Stimulated activated naive CD8-positive, alpha-beta T cell treated with anti-CD3 and anti-CD28 coated beads, Interleukin-15, amount 100 ng/mL, for 72 hours (primary cell): ENCODE measurements at regions not wholly inside any gene's neighbourhood (a gene's known extent, or its start where the extent isn't known, plus 50 kb on each side); places are given as distances from the start of the nearest gene placed in this dataset.
"Not testable (repeated sequence)": the region's sequence is repeated elsewhere in the genome, so short reads cannot be mapped to it uniquely, and the experiment has no call there.

Source experiments
- ATAC-seq: fragments of 150-1000 bp; cut with Tn5 transposase; 2 replicates; pipeline ENCODE4 v1.10.0; 2021; ENCODE audit warnings: mild to moderate bottlenecking, moderate library complexity
- DNase-seq, 2 donors: peaks; one replicate each; pipeline ENCODE4 v3.0.0; 2021 to 2022
- H3K27ac Mint-ChIP-seq, 2 donors: one replicate each; pipeline ENCODE4 v1.8.0; 2022; ENCODE audit warnings: mild to moderate bottlenecking in 2 of 2, mixed read lengths in 2 of 2, moderate library complexity in 2 of 2
- H3K27me3 Mint-ChIP-seq: one replicate; pipeline ENCODE4 v1.8.0; 2022; ENCODE audit warnings: mixed read lengths
- H3K4me1 Mint-ChIP-seq: one replicate; pipeline ENCODE4 v1.8.0; 2022; ENCODE audit warnings: mild to moderate bottlenecking, mixed read lengths
- H3K4me3 Mint-ChIP-seq, 2 donors: one replicate each; pipeline ENCODE4 v1.8.0; 2022; ENCODE audit warnings: mild to moderate bottlenecking in 2 of 2, mixed read lengths in 2 of 2, moderate library complexity in 1 of 2
- H3K9me3 Mint-ChIP-seq, 2 donors: one replicate each; pipeline ENCODE4 v1.8.0; 2022; ENCODE audit warnings: mixed read lengths in 2 of 2

GRCh38 chr2:175840765-175841164 is 161.3 kb downstream of the LNPK start:
- not testable (repeated sequence) for DNase-seq, ATAC-seq, H3K9me3 Mint-ChIP-seq, H3K27ac Mint-ChIP-seq, H3K4me3 Mint-ChIP-seq, H3K4me1 Mint-ChIP-seq
- peaks cover 13% of the 10 kb centered on the region for H3K27me3 Mint-ChIP-seq

- Mint-ChIP-seq H3K9me3 (no peaks in the 10 kb centered on the region), H3K27ac (no peak overlapping the region), H3K4me3 (no peak overlapping the region), H3K27me3 (peaks cover 17% of the 10 kb centered on the region), H3K4me1 (no peaks in the 10 kb centered on the region)
- ATAC-seq: no peak
- no peak for DNase-seq
Measured at GRCh38 chr2:175840256-175840655, 161.8 kb downstream of the LNPK start.

- no peak overlapping the region for H3K4me3 Mint-ChIP-seq
- H3K27ac Mint-ChIP-seq: no peak overlapping the region
- H3K27me3 Mint-ChIP-seq: peaks cover 24% of the 10 kb centered on the region
- no peaks in the 10 kb centered on the region for H3K4me1 Mint-ChIP-seq
- no peak for ATAC-seq
- no peak for DNase-seq
- no peaks in the 10 kb centered on the region for H3K9me3 Mint-ChIP-seq
Measured at GRCh38 chr2:175838979-175839378, 163.1 kb downstream of the LNPK start.

GRCh38 chr2:175837046-175837445 is 165.0 kb downstream of the LNPK start:
- Mint-ChIP-seq H3K27me3 (peaks cover 35% of the 10 kb centered on the region), H3K4me3 (no peak overlapping the region), H3K27ac (no peak overlapping the region), H3K4me1 (no peaks in the 10 kb centered on the region), H3K9me3 (no peaks in the 10 kb centered on the region)
- DNase-seq: no peak
- no peak for ATAC-seq

- Mint-ChIP-seq H3K4me3 (no peak overlapping the region), H3K9me3 (no peaks in the 10 kb centered on the region), H3K27me3 (peaks cover 35% of the 10 kb centered on the region), H3K4me1 (no peaks in the 10 kb centered on the region), H3K27ac (no peak overlapping the region)
- no peak for ATAC-seq
- no peak for DNase-seq
Measured at GRCh38 chr2:175836361-175836760, 165.7 kb downstream of the LNPK start.

GRCh38 chr2:175834477-175834876 is 167.6 kb downstream of the LNPK start:
- Mint-ChIP-seq H3K27me3 (peaks cover 28% of the 10 kb centered on the region), H3K4me3 (no peak overlapping the region), H3K27ac (no peak overlapping the region), H3K9me3 (no peaks in the 10 kb centered on the region), H3K4me1 (no peaks in the 10 kb centered on the region)
- DNase-seq: no peak
- ATAC-seq: no peak

GRCh38 chr2:175832866-175833265 is 169.2 kb downstream of the LNPK start:
- Mint-ChIP-seq H3K27ac (no peak overlapping the region), H3K4me1 (no peaks in the 10 kb centered on the region), H3K9me3 (no peaks in the 10 kb centered on the region), H3K4me3 (no peak overlapping the region), H3K27me3 (peaks cover 28% of the 10 kb centered on the region)
- ATAC-seq (no peak), DNase-seq (no peak)

- ATAC-seq (no peak), DNase-seq (no peak)
- H3K4me1 Mint-ChIP-seq: no peaks in the 10 kb centered on the region
- H3K27me3 Mint-ChIP-seq: peaks cover 25% of the 10 kb centered on the region
- H3K4me3 Mint-ChIP-seq: no peak overlapping the region
- no peaks in the 10 kb centered on the region for H3K9me3 Mint-ChIP-seq
- no peak overlapping the region for H3K27ac Mint-ChIP-seq
Measured at GRCh38 chr2:175829741-175830140, 172.3 kb downstream of the LNPK start.

- peaks cover 8% of the 10 kb centered on the region for H3K27me3 Mint-ChIP-seq
- no peak overlapping the region for H3K4me3 Mint-ChIP-seq
- H3K27ac Mint-ChIP-seq: no peak overlapping the region
- no peak for DNase-seq
- no peak for ATAC-seq
- H3K4me1 Mint-ChIP-seq: no peaks in the 10 kb centered on the region
- no peaks in the 10 kb centered on the region for H3K9me3 Mint-ChIP-seq
Measured at GRCh38 chr2:175827856-175828255, 174.2 kb downstream of the LNPK start.

GRCh38 chr2:175824243-175824642 is 177.8 kb downstream of the LNPK start:
- no peaks in the 10 kb centered on the region for H3K9me3 Mint-ChIP-seq
- DNase-seq (no peak), ATAC-seq (no peak)
- no peak overlapping the region for H3K27ac Mint-ChIP-seq
- H3K4me1 Mint-ChIP-seq: no peaks in the 10 kb centered on the region
- H3K27me3 Mint-ChIP-seq: peaks cover 26% of the 10 kb centered on the region
- no peak overlapping the region for H3K4me3 Mint-ChIP-seq

- no peak overlapping the region for H3K4me3 Mint-ChIP-seq
- no peaks in the 10 kb centered on the region for H3K4me1 Mint-ChIP-seq
Measured at GRCh38 chr2:175823707-175824073, 178.4 kb downstream of the LNPK start.

GRCh38 chr2:175823002-175823706 is 178.9 kb downstream of the LNPK start:
- Mint-ChIP-seq H3K27me3 (peaks cover 26% of the 10 kb centered on the region), H3K4me3 (no peak overlapping the region), H3K4me1 (no peaks in the 10 kb centered on the region), H3K27ac (no peak overlapping the region), H3K9me3 (no peaks in the 10 kb centered on the region)
- ATAC-seq: no peak
- DNase-seq: no peak

More at GRCh38 chr2:175823707-175824073, 178.4 kb downstream of the LNPK start:
- H3K9me3 Mint-ChIP-seq: no peaks in the 10 kb centered on the region
- ATAC-seq (no peak), DNase-seq (no peak)
- no peak overlapping the region for H3K27ac Mint-ChIP-seq
- H3K27me3 Mint-ChIP-seq: peaks cover 26% of the 10 kb centered on the region

GRCh38 chr2:175817221-175817620 is 184.8 kb downstream of the LNPK start:
- DNase-seq (no peak), ATAC-seq (no peak)
- Mint-ChIP-seq H3K9me3 (no peaks in the 10 kb centered on the region), H3K4me3 (no peak overlapping the region), H3K4me1 (no peaks in the 10 kb centered on the region), H3K27me3 (peaks cover 19% of the 10 kb centered on the region), H3K27ac (no peak overlapping the region)

- ATAC-seq (no peak), DNase-seq (no peak)
- H3K27ac Mint-ChIP-seq: no peak overlapping the region
- no peaks in the 10 kb centered on the region for H3K9me3 Mint-ChIP-seq
- no peak overlapping the region for H3K4me3 Mint-ChIP-seq
- no peaks in the 10 kb centered on the region for H3K4me1 Mint-ChIP-seq
- H3K27me3 Mint-ChIP-seq: peaks cover 16% of the 10 kb centered on the region
Measured at GRCh38 chr2:175815537-175815936, 186.5 kb downstream of the LNPK start.

- DNase-seq (no peak), ATAC-seq (no peak)
- Mint-ChIP-seq H3K9me3 (no peaks in the 10 kb centered on the region), H3K4me3 (no peak overlapping the region), H3K4me1 (no peaks in the 10 kb centered on the region), H3K27me3 (peaks cover 24% of the 10 kb centered on the region), H3K27ac (no peak overlapping the region)
Measured at GRCh38 chr2:175811971-175812370, 190.1 kb downstream of the LNPK start.

GRCh38 chr2:175808858-175809257 is 193.2 kb downstream of the LNPK start:
- DNase-seq (no peak), ATAC-seq (no peak)
- no peak overlapping the region for H3K4me3 Mint-ChIP-seq
- no peak overlapping the region for H3K27ac Mint-ChIP-seq
- no peaks in the 10 kb centered on the region for H3K9me3 Mint-ChIP-seq
- H3K27me3 Mint-ChIP-seq: peaks cover 37% of the 10 kb centered on the region
- H3K4me1 Mint-ChIP-seq: no peaks in the 10 kb centered on the region

- DNase-seq (no peak), ATAC-seq (no peak)
- no peak overlapping the region for H3K27ac Mint-ChIP-seq
- H3K27me3 Mint-ChIP-seq: peaks cover 37% of the 10 kb centered on the region
- H3K9me3 Mint-ChIP-seq: no peaks in the 10 kb centered on the region
- H3K4me3 Mint-ChIP-seq: no peak overlapping the region
- H3K4me1 Mint-ChIP-seq: no peaks in the 10 kb centered on the region
Measured at GRCh38 chr2:175808078-175808477, 194.0 kb downstream of the LNPK start.
